Mesenchymal stem cell (in vitro differentiated cells and primary cell): ENCODE measurements at regions not wholly inside any gene's neighbourhood (a gene's known extent, or its start where the extent isn't known, plus 50 kb on each side); places are given as distances from the start of the nearest gene placed in this dataset.
A peak's percentile ranks its signal among the peaks of the same experiment; 100 is the strongest.

ENCODE experiments used
- DNase-seq: peaks from one replicate; pipeline ENCODE4 v3.0.0-alpha.2; 2013
- H2AFZ ChIP-seq: one replicate; pipeline ENCODE4 v1.6.1; 2013; ENCODE audit warnings: low read depth, mild to moderate bottlenecking, control low read depth, inconsistent platforms, low read length, moderate library complexity
- H2AK5ac ChIP-seq: 2 replicates; pipeline ENCODE4 v1.6.1; 2013; ENCODE audit warnings: low read length, moderate library complexity, mild to moderate bottlenecking, inconsistent platforms; ENCODE audit not compliant: severe bottlenecking
- H2BK120ac ChIP-seq: one replicate; pipeline ENCODE4 v1.6.1; 2013; ENCODE audit warnings: low read depth, mild to moderate bottlenecking, inconsistent platforms, low read length, moderate library complexity
- H2BK12ac ChIP-seq, 2 experiments: one replicate each; pipeline ENCODE4 v1.6.1; 2013; ENCODE audit warnings: inconsistent platforms in 2 of 2, low read length in 2 of 2, mild to moderate bottlenecking in 2 of 2, moderate library complexity in 2 of 2, control low read depth in 1 of 2
- H2BK15ac ChIP-seq: one replicate; pipeline ENCODE4 v1.6.1; 2013; ENCODE audit warnings: mild to moderate bottlenecking, low read depth, inconsistent platforms; ENCODE audit not compliant: poor library complexity, severe bottlenecking
- H2BK5ac ChIP-seq: 2 replicates; pipeline ENCODE4 v1.6.1; 2013; ENCODE audit warnings: low read depth, mild to moderate bottlenecking, low read length, control low read depth, inconsistent platforms; ENCODE audit not compliant: poor library complexity, severe bottlenecking
- H3K14ac ChIP-seq, 2 experiments: one replicate each; pipeline ENCODE4 v1.6.1; 2013; ENCODE audit warnings: inconsistent platforms in 2 of 2, low read length in 2 of 2, control low read depth in 1 of 2, mild to moderate bottlenecking in 1 of 2, moderate library complexity in 1 of 2
- H3K18ac ChIP-seq, 2 experiments: one replicate each; pipeline ENCODE4 v1.6.1; 2013; ENCODE audit warnings: inconsistent platforms in 2 of 2, low read length in 2 of 2, control low read depth in 1 of 2, low read depth in 1 of 2, mild to moderate bottlenecking in 1 of 2
- H3K23ac ChIP-seq, 2 experiments: one replicate each; pipeline ENCODE4 v1.6.1; 2013; ENCODE audit warnings: inconsistent platforms in 2 of 2, low read length in 2 of 2, mild to moderate bottlenecking in 2 of 2, moderate library complexity in 2 of 2, control low read depth in 1 of 2
- H3K27ac ChIP-seq: 2 replicates; pipeline ENCODE4 v1.5.1; 2013; ENCODE audit warnings: mild to moderate bottlenecking, moderate library complexity, low read length, control low read depth, inconsistent platforms; ENCODE audit not compliant: poor library complexity, severe bottlenecking
- H3K27me3 ChIP-seq, 2 experiments: 2 replicates each; pipeline versions ENCODE4 v1.6.1 to v1.7.0; 2013; ENCODE audit warnings: low read length in 2 of 2, mild to moderate bottlenecking in 2 of 2, moderate library complexity in 2 of 2, control low read depth in 1 of 2, inconsistent platforms in 1 of 2; ENCODE audit not compliant: control insufficient read depth in 1 of 2, insufficient read depth in 1 of 2
- H3K36me3 ChIP-seq, 2 experiments: 2 replicates each; pipeline versions ENCODE4 v1.6.1 to v1.7.0; 2013; ENCODE audit warnings: low read length in 2 of 2, control low read depth in 1 of 2, inconsistent platforms in 1 of 2, low read depth in 1 of 2, mild to moderate bottlenecking in 1 of 2; ENCODE audit not compliant: insufficient read depth in 2 of 2, control insufficient read depth in 1 of 2
- H3K4ac ChIP-seq, 2 experiments: one replicate each; pipeline ENCODE4 v1.6.1; 2013; ENCODE audit warnings: inconsistent platforms in 2 of 2, low read length in 2 of 2, mild to moderate bottlenecking in 2 of 2, moderate library complexity in 2 of 2, control low read depth in 1 of 2, low read depth in 1 of 2
- H3K4me1 ChIP-seq: 2 replicates; pipeline ENCODE4 v1.6.1; 2013; ENCODE audit warnings: low read depth, low read length, control low read depth; ENCODE audit not compliant: control insufficient read depth, insufficient read depth
- H3K4me2 ChIP-seq: 2 replicates; pipeline ENCODE4 v1.6.1; 2013; ENCODE audit warnings: low read length, mild to moderate bottlenecking, inconsistent platforms; ENCODE audit not compliant: poor library complexity, severe bottlenecking
- H3K4me3 ChIP-seq, 2 experiments: 2 replicates each; pipeline versions ENCODE4 v1.5.1 to v1.7.0; 2013; ENCODE audit warnings: low read length in 2 of 2, mild to moderate bottlenecking in 2 of 2, control low read depth in 1 of 2, low read depth in 1 of 2; ENCODE audit not compliant: insufficient read depth in 1 of 2
- H3K79me1 ChIP-seq: replicated peaks from 2 replicates; pipeline ENCODE4 v1.6.1; 2013; ENCODE audit warnings: mild to moderate bottlenecking, control low read depth, low read length, inconsistent platforms; ENCODE audit not compliant: poor library complexity, severe bottlenecking
- H3K9ac ChIP-seq: 2 replicates; pipeline ENCODE4 v1.7.0; 2013; ENCODE audit warnings: mild to moderate bottlenecking, low read length, moderate library complexity
- H3K9me3 ChIP-seq: 2 replicates; pipeline ENCODE4 v1.7.0; 2013; ENCODE audit warnings: mild to moderate bottlenecking, low read length; ENCODE audit not compliant: control insufficient read depth
- H4K8ac ChIP-seq: one replicate; pipeline ENCODE4 v1.6.1; 2013; ENCODE audit warnings: inconsistent platforms, mild to moderate bottlenecking, low read length, moderate library complexity
- H4K91ac ChIP-seq: one replicate; pipeline ENCODE4 v1.6.1; 2013; ENCODE audit warnings: mild to moderate bottlenecking, low read length, inconsistent platforms
- WGBS: methylation state at CpG from one replicate; pipeline ENCODE4 v1.1.7; 2013; ENCODE audit warnings: mixed read lengths; 5-methylcytosine and 5-hydroxymethylcytosine counted together

DNA sequence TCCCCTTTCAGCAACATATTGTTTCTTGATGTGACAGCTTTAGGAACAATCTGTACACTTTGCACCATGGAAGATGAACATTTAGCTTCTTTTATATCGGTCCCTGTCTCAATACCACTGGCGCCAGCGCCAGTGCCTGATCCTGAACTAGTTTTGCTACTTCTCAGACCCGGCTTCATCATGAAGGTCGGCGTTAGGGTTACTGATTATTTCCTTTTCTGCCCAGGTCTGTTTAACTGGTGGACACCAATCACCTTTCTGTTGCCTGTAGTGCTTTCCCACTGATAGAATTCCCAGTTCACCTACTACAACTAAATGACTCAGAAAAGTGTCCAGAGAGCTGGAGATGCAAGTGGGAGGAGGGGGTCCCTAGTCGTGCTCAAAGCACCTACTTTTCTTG, 99.5 kb downstream of the MYCN start:
- WGBS: 70% methylated on average over 7 of the region's 7 CpGs
- Histone ChIP-seq H3K9ac (no peak overlapping the region), H4K91ac (no peak overlapping the region), H2BK120ac (no peak overlapping the region), H3K27ac (no peak overlapping the region), H3K18ac (no peak overlapping the region), H3K27me3 (peaks cover 4 to 5% of the 10 kb centered on the region in 2 experiments), H3K23ac (no peak overlapping the region), H3K4ac (no peak overlapping the region), H2BK12ac (no peak overlapping the region), H3K36me3 (no peaks in the 10 kb centered on the region), H2BK15ac (no peak overlapping the region), H3K4me2 (no peak overlapping the region), H3K4me1 (no peaks in the 10 kb centered on the region), H4K8ac (no peak overlapping the region), H3K9me3 (no peaks in the 10 kb centered on the region), H2AK5ac (no peak overlapping the region), H3K4me3 (no peak overlapping the region), H3K14ac (no peak overlapping the region), H2BK5ac (no peak overlapping the region), H2AFZ (no peak overlapping the region), H3K79me1 (no peaks in the 10 kb centered on the region)
- DNase-seq: no peak

- Histone ChIP-seq H3K79me1 (no peaks in the 10 kb centered on the region), H2BK12ac (no peak overlapping the region), H3K36me3 (no peaks in the 10 kb centered on the region), H3K27ac (no peak overlapping the region), H3K4me3 (no peak overlapping the region), H3K4me1 (no peaks in the 10 kb centered on the region), H3K4ac (no peak overlapping the region), H2BK5ac (no peak overlapping the region), H3K9me3 (no peaks in the 10 kb centered on the region), H2BK15ac (no peak overlapping the region), H2BK120ac (no peak overlapping the region), H2AK5ac (no peak overlapping the region), H2AFZ (no peak overlapping the region), H3K27me3 (peaks cover 4 to 5% of the 10 kb centered on the region in 2 experiments), H4K8ac (no peak overlapping the region), H3K14ac (no peak overlapping the region), H4K91ac (no peak overlapping the region), H3K23ac (no peak overlapping the region), H3K9ac (no peak overlapping the region), H3K4me2 (no peak overlapping the region), H3K18ac (no peak overlapping the region)
- DNase-seq: no peak
- 75% methylated on average over 1 of the region's 1 CpG for WGBS
These were observed 98.7 kb downstream of the MYCN start for GRCh38 chr2:16039055-16039454.

DNA sequence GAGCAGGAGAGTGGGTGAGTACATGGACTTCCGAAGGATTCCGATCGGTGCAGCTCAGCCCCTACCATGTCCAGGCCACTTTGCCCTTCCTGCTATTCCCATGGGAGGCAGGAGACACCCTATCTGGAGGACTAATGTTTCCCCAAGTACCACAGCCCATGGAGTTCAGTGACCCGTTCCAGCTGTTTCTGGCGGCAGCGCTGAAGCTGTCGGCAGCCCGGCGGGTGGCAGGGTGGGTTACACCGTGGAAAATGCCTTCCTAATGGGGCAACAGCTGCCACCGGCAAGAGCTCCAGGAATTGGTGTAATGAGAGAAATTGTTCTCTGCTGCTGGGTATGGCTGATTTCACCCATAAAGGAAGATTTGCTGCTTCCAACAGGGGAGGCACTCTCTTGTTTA, 98.3 kb downstream of the MYCN start:
- no peak overlapping the region for H2AK5ac ChIP-seq
- H3K79me1 ChIP-seq: no peaks in the 10 kb centered on the region
- H4K8ac ChIP-seq: peak overlapping the region; percentile 32
- H2BK5ac ChIP-seq: no peak overlapping the region
- no peak overlapping the region for H2BK12ac ChIP-seq
- H3K18ac ChIP-seq: no peak overlapping the region
- no peak overlapping the region for H3K4ac ChIP-seq
- no peaks in the 10 kb centered on the region for H3K36me3 ChIP-seq
- H2BK120ac ChIP-seq: no peak overlapping the region
- 83% methylated on average over 11 of the region's 11 CpGs for WGBS
- H3K14ac ChIP-seq: no peak overlapping the region
- H3K27me3 ChIP-seq: peaks cover 4 to 5% of the 10 kb centered on the region in 2 experiments
- H2AFZ ChIP-seq: no peak overlapping the region
- no peak overlapping the region for H4K91ac ChIP-seq
- H3K9me3 ChIP-seq: no peaks in the 10 kb centered on the region
- H3K4me2 ChIP-seq: no peak overlapping the region
- H3K4me3 ChIP-seq: no peak overlapping the region
- DNase-seq: no peak
- H3K27ac ChIP-seq: no peak overlapping the region
- no peak overlapping the region for H3K9ac ChIP-seq
- H3K23ac ChIP-seq: no peak overlapping the region
- H3K4me1 ChIP-seq: no peaks in the 10 kb centered on the region
- H2BK15ac ChIP-seq: no peak overlapping the region

- no peak overlapping the region for H4K91ac ChIP-seq
- WGBS: 20% methylated on average over 12 of the region's 13 CpGs
- H3K18ac ChIP-seq: no peak overlapping the region
- no peaks in the 10 kb centered on the region for H3K9me3 ChIP-seq
- no peaks in the 10 kb centered on the region for H3K36me3 ChIP-seq
- no peak overlapping the region for H3K4ac ChIP-seq
- H3K79me1 ChIP-seq: no peaks in the 10 kb centered on the region
- H3K14ac ChIP-seq: no peak overlapping the region
- peaks cover 4 to 5% of the 10 kb centered on the region in 2 experiments for H3K27me3 ChIP-seq
- no peak overlapping the region for H2BK120ac ChIP-seq
- no peaks in the 10 kb centered on the region for H3K4me1 ChIP-seq
- H3K4me2 ChIP-seq: no peak overlapping the region
- H3K9ac ChIP-seq: no peak overlapping the region
- no peak overlapping the region for H3K4me3 ChIP-seq
- H2AFZ ChIP-seq: no peak overlapping the region
- H2BK15ac ChIP-seq: no peak overlapping the region
- DNase-seq: no peak
- H4K8ac ChIP-seq: no peak overlapping the region
- H2BK12ac ChIP-seq: no peak overlapping the region
- no peak overlapping the region for H3K27ac ChIP-seq
- H2BK5ac ChIP-seq: no peak overlapping the region
- H3K23ac ChIP-seq: no peak overlapping the region
- no peak overlapping the region for H2AK5ac ChIP-seq
These were observed 97.6 kb downstream of the MYCN start for GRCh38 chr2:16037808-16038457.
